BLaER1 treated with 17β-estradiol and CSF1 and Interleukin-3, amounts not matched to agents 10 nM and 100 nM (cell line): ENCODE measurements at regions not wholly inside any gene's neighbourhood (a gene's known extent, or its start where the extent isn't known, plus 50 kb on each side); places are given as distances from the start of the nearest gene placed in this dataset.

ENCODE experiments used
- H3K27ac ChIP-seq, 11 experiments: shearing (Covaris generic); formaldehyde crosslinking; 2 replicates each; pipeline ENCODE4 v1.8.1; 2022
- H3K27me3 ChIP-seq, 11 experiments: shearing (Covaris generic); formaldehyde crosslinking; 2 replicates each; pipeline ENCODE4 v1.8.1; 2022
- H3K36me3 ChIP-seq, 11 experiments: shearing (Covaris generic); formaldehyde crosslinking; 2 replicates each; pipeline ENCODE4 v1.8.1; 2022
- H3K4me1 ChIP-seq, 10 experiments: shearing (Covaris generic); formaldehyde crosslinking; 2 replicates each; pipeline ENCODE4 v1.8.1; 2022
- H3K4me2 ChIP-seq, 11 experiments: shearing (Covaris generic); formaldehyde crosslinking; 2 replicates each; pipeline ENCODE4 v1.8.1; 2022
- H3K4me3 ChIP-seq, 10 experiments: shearing (Covaris generic); formaldehyde crosslinking; 2 replicates each; pipeline ENCODE4 v1.8.1; 2022
- H3K9ac ChIP-seq, 11 experiments: shearing (Covaris generic); formaldehyde crosslinking; 2 replicates each; pipeline ENCODE4 v1.8.1; 2022
- H3K9me3 ChIP-seq, 11 experiments: shearing (Covaris generic); formaldehyde crosslinking; replicated peaks in 1 of 11; 2 replicates each; pipeline ENCODE4 v1.8.1; 2022
- H4K20me1 ChIP-seq, 11 experiments: shearing (Covaris generic); formaldehyde crosslinking; 2 replicates each; pipeline ENCODE4 v1.8.1; 2022
- Cebpa-rat ChIP-seq, 11 experiments: shearing (Covaris generic); IDR thresholded peaks; 2 replicates each; pipeline ENCODE4 v1.8.1; 2022

DNA sequence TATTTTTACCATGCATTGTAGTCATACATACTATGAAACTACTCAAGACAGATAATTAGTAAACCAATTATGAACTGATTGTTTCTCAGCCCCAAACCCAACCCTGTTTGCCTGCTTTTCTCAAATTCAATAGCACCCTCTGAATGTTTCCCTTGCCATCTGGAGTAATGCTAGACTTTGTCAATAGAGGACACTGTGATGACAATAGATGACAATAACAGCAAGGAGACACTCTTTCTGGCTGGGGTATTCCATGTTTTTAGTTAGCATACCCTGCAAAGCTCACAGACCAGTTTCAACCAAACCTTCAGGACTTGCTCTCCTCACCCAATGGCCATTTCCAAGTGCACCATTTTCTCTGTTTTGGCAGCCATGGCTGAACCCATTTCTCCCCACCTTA lies 108.5 kb upstream of the LRRC7 start:
- no peak overlapping the region for H3K9ac ChIP-seq
- H3K27ac ChIP-seq: no peak overlapping the region
- H3K9me3 ChIP-seq: peaks cover 0 to 9% (median 6%) of the 10 kb centered on the region in 11 experiments; a peak in 10 of 22 replicates
- H3K4me3 ChIP-seq: no peak overlapping the region
- peaks cover 0 to 10% (median 2%) of the 10 kb centered on the region in 10 experiments; a peak in 9 of 20 replicates for H3K4me1 ChIP-seq
- no peak for TF ChIP-seq Cebpa-rat (IDR thresholded peaks at IDR 0.05)
- no peaks in the 10 kb centered on the region for H3K27me3 ChIP-seq
- no peaks in the 10 kb centered on the region for H3K36me3 ChIP-seq
- no peaks in the 10 kb centered on the region for H4K20me1 ChIP-seq
- H3K4me2 ChIP-seq: no peak overlapping the region

DNA sequence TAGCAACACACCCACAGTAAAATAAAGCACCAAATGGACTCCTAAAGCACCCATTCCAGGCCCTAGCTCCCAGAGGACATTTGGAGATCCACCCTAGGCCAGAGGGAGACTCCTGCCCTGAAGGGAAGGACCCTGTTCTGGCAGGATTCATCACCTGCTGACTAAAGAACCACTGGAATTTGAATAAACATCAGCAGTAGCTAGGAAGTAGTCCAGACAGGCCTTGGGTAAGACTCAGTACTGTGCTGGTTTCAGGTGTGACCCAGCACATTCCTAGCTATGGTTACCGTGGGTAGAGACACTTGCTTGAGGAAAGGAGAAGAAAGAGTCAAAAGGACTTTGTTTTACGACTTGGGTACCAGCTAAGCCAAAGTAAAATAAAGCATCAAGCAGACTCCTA lies 92.7 kb upstream of the LRRC7 start:
- H3K36me3 ChIP-seq: no peaks in the 10 kb centered on the region
- no peak overlapping the region for H3K4me3 ChIP-seq
- no peak overlapping the region for H3K27ac ChIP-seq

DNA sequence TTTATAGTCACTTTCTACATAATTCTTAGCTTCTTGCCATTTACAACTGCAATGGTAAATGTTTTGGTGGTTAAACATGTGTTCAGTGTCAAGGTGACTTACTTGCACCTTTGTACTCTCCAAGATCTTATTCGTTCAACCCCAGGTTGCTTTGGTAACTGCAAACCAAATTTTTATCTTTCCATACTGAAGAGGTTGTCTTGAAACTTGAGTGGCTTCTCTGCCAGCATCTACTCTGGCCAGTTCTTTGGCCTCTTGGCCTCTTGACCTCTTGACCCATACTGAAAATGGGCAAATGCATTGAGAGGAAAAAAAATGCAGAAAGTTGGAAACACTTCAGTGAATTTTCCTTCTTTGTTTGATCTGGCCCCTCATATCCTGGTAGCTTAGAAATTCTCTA lies 88.0 kb upstream of the LRRC7 start:
- H3K9ac ChIP-seq: no peak overlapping the region
- no peaks in the 10 kb centered on the region for H3K27me3 ChIP-seq
- no peak for TF ChIP-seq Cebpa-rat (IDR thresholded peaks at IDR 0.05)
- no peaks in the 10 kb centered on the region for H3K36me3 ChIP-seq
- peaks cover 0 to 4% (median 0%) of the 10 kb centered on the region in 10 experiments; a peak in 1 of 20 replicates for H3K4me1 ChIP-seq
- no peaks in the 10 kb centered on the region for H3K9me3 ChIP-seq
- H4K20me1 ChIP-seq: no peaks in the 10 kb centered on the region
- no peak overlapping the region for H3K27ac ChIP-seq
- no peak overlapping the region for H3K4me3 ChIP-seq
- no peak overlapping the region for H3K4me2 ChIP-seq

More for the DNA sequence above, 92.7 kb upstream of the LRRC7 start:
- H3K27me3 ChIP-seq: no peaks in the 10 kb centered on the region
- H3K4me2 ChIP-seq: no peak overlapping the region
- H3K4me1 ChIP-seq: no peaks in the 10 kb centered on the region
- H4K20me1 ChIP-seq: no peaks in the 10 kb centered on the region
- TF ChIP-seq Cebpa-rat (IDR thresholded peaks at IDR 0.05): no peak
- H3K9ac ChIP-seq: no peak overlapping the region
- H3K9me3 ChIP-seq: no peaks in the 10 kb centered on the region

DNA sequence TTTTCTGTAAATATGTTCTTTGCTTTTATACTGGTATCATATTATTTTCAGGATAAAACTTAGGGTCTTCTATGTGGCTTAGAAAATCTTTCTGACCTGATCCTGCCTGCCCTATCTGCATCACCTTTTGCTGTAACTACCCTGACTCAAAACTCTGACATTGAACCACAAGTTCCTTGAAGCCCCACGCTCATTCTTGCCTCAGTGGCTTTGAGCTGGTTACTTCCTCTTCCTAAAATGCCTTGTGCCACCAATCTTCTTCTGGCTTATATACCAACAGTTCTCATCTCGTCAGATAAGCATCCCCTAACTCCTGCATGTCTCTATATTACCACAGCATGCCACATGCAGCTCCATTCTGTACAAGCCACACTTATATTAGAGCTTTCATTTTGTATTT lies 84.5 kb upstream of the LRRC7 start:
- TF ChIP-seq Cebpa-rat (IDR thresholded peaks at IDR 0.05): no peak
- H3K4me2 ChIP-seq: no peak overlapping the region
- no peak overlapping the region for H3K27ac ChIP-seq

DNA sequence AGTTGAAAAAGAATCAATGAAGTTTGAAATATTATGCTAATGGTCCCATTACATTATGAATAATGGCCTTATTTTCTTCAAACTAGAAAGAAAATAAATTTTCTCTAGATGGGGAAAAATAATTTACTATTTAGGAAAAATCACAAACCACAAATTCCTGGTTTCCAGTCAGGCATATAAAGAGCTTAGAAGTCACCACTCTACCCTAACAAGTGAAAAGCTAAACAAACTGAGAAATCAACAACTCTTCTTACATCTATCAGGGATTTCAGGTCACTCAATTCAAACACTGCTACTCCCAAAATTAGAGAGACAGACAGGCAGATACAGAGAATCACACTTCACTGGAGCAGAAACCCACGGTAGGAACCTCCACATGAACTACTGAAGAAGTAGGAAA lies 82.1 kb upstream of the LRRC7 start:
- H3K4me3 ChIP-seq: no peak overlapping the region
- no peak overlapping the region for H3K4me2 ChIP-seq
- no peak overlapping the region for H3K9ac ChIP-seq
- no peak for TF ChIP-seq Cebpa-rat (IDR thresholded peaks at IDR 0.05)
- H3K27ac ChIP-seq: no peak overlapping the region
- H3K4me1 ChIP-seq: peaks cover 0 to 4% (median 0%) of the 10 kb centered on the region in 10 experiments; a peak in 1 of 20 replicates
- H3K36me3 ChIP-seq: no peaks in the 10 kb centered on the region
- H3K27me3 ChIP-seq: no peaks in the 10 kb centered on the region
- H4K20me1 ChIP-seq: no peaks in the 10 kb centered on the region
- peaks cover 0 to 4% (median 0%) of the 10 kb centered on the region in 11 experiments; a peak in 1 of 22 replicates for H3K9me3 ChIP-seq

More for the DNA sequence above, 84.5 kb upstream of the LRRC7 start:
- Histone ChIP-seq H3K9ac (no peak overlapping the region), H3K4me1 (peaks cover 0 to 4% (median 0%) of the 10 kb centered on the region in 10 experiments; a peak in 1 of 20 replicates), H4K20me1 (no peaks in the 10 kb centered on the region), H3K27me3 (no peaks in the 10 kb centered on the region), H3K36me3 (no peaks in the 10 kb centered on the region), H3K4me3 (no peak overlapping the region), H3K9me3 (peaks cover 0 to 4% (median 0%) of the 10 kb centered on the region in 11 experiments; a peak in 1 of 22 replicates)

DNA sequence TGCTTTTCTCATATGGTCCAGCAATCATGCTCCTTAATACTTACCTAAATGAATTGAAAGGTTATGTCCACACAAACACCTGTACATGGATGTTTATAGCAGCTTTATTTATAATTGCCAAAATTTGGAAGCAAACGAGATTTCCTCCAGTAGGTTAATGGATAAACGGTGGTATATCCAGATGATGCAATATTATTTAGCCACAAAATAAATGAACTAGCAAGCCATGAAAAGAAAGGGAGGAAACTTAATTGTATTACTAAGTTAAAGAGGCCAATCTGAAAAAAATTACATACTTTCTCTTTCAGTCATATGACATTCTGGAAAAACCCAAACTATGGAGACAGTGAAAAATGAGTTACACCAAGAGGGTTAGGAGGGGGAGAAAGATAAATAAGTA lies 76.3 kb upstream of the LRRC7 start:
- Histone ChIP-seq H3K4me2 (no peak overlapping the region), H3K4me1 (no peaks in the 10 kb centered on the region), H3K9me3 (peaks cover 0 to 4% (median 0%) of the 10 kb centered on the region in 11 experiments; a peak in 1 of 22 replicates), H3K9ac (no peak overlapping the region), H4K20me1 (no peaks in the 10 kb centered on the region), H3K4me3 (no peak overlapping the region), H3K27ac (no peak overlapping the region), H3K27me3 (no peaks in the 10 kb centered on the region), H3K36me3 (no peaks in the 10 kb centered on the region)
- TF ChIP-seq Cebpa-rat (IDR thresholded peaks at IDR 0.05): no peak

DNA sequence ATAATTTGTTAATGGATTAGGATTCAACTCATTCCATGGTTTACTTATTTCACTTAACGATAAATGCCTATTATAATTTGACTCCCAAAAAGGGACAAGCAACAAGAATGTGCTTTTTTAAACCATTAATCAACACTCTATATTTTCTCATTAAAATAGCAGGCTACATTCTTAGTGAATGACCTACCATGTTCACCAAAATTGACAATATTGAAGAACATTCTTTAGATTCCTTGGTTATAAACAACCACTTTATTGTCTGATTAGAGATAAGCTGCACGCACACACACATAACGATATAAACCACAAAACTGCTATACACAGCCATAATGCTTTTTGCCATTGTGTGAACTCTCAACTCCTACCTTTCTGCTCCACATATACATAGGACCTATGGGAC lies 75.4 kb upstream of the LRRC7 start:
- Histone ChIP-seq H3K27ac (no peak overlapping the region), H3K27me3 (no peaks in the 10 kb centered on the region), H3K9me3 (peaks cover 0 to 4% (median 0%) of the 10 kb centered on the region in 11 experiments; a peak in 1 of 22 replicates), H3K4me2 (no peak overlapping the region), H3K9ac (no peak overlapping the region), H3K4me3 (no peak overlapping the region), H3K4me1 (no peaks in the 10 kb centered on the region), H4K20me1 (no peaks in the 10 kb centered on the region), H3K36me3 (no peaks in the 10 kb centered on the region)
- TF ChIP-seq Cebpa-rat (IDR thresholded peaks at IDR 0.05): no peak

DNA sequence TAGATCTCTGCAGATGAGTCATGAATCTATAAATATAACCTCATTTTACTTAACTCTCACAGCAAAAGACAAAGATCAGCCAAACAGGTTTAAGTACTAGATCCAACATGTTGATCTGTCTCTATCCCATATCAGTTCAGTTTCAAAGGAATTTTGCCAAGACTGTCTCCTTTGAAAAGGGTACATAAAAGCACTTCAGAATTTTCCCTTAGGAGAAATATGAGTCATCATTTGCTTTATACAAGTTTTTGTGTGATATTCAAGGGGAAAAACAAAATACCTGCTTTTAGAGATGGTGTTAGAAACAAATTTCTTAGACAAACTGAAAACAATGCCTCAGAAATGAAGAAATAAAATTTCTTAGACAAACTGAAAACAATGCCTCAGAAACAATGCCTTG lies 73.5 kb upstream of the LRRC7 start:
- no peaks in the 10 kb centered on the region for H3K4me1 ChIP-seq
- TF ChIP-seq Cebpa-rat (IDR thresholded peaks at IDR 0.05): no peak
- H3K4me2 ChIP-seq: no peak overlapping the region
- H3K27ac ChIP-seq: no peak overlapping the region
- no peak overlapping the region for H3K9ac ChIP-seq
- no peaks in the 10 kb centered on the region for H3K27me3 ChIP-seq
- no peaks in the 10 kb centered on the region for H3K9me3 ChIP-seq
- H3K36me3 ChIP-seq: no peaks in the 10 kb centered on the region
- H4K20me1 ChIP-seq: no peaks in the 10 kb centered on the region
- H3K4me3 ChIP-seq: no peak overlapping the region

DNA sequence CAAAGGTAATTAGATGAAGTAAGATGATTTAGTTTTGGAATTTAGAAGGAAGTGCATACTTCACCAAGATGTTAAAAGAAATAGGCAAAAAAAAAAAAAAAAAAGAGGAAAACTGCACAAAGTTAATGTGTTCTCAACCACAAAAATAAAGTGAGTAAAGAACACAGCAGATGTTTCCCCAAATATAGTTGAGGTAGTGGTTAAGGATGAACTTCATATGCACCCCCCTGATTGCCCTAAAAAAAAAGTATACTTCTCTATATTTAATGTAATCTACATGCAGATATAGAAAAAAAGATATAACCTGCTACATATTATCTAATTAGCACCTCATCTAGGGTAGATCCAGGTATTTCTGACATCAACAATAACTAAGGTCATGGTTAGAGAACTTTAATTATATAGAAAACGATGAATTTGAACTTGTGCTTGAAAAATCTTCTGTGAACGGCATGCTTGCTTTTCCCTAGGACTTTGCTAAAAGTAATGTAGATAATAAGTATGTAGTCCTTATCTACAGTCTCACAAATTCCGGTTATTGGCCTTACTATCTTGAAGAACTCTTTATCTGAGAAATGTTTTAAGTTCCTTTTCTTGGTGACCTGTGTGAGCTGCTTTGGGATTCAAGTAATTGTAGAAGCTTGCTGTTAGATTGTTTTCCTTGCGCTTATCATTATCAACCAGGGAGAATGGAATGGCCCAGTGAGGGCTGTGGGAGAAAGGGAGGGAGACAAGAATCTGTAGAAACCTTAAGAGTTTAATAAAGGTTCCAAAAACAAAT lies 70.1 kb upstream of the LRRC7 start:
- no peak for TF ChIP-seq Cebpa-rat (IDR thresholded peaks at IDR 0.05)
- Histone ChIP-seq H3K4me1 (no peaks in the 10 kb centered on the region), H3K4me2 (no peak overlapping the region), H3K36me3 (no peaks in the 10 kb centered on the region), H3K9me3 (no peaks in the 10 kb centered on the region), H3K9ac (no peak overlapping the region), H4K20me1 (no peaks in the 10 kb centered on the region), H3K4me3 (no peak overlapping the region), H3K27ac (no peak overlapping the region), H3K27me3 (no peaks in the 10 kb centered on the region)

DNA sequence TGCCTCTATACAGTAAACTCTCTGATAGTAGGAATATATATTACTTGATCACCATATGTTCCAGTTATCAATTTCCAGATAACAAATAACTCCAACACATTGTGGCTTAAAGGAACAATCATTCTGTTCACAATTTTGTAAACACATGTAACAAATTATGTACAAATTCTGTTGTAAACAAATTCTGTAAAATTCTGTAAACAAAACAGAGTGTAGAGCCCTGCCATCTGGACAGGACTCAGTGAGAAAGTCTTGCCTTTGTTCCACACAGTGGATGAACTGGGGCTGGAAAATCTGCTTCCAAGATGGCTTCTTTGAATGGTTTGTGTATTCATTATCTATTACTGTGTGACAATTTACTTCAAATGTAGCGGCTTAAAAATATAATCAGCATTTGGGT lies 69.0 kb upstream of the LRRC7 start:
- no peaks in the 10 kb centered on the region for H3K9me3 ChIP-seq
- no peak for TF ChIP-seq Cebpa-rat (IDR thresholded peaks at IDR 0.05)
- no peak overlapping the region for H3K27ac ChIP-seq
- no peak overlapping the region for H3K4me2 ChIP-seq
- no peaks in the 10 kb centered on the region for H3K4me1 ChIP-seq
- no peak overlapping the region for H3K4me3 ChIP-seq
- H4K20me1 ChIP-seq: no peaks in the 10 kb centered on the region
- H3K36me3 ChIP-seq: no peaks in the 10 kb centered on the region
- no peaks in the 10 kb centered on the region for H3K27me3 ChIP-seq
- no peak overlapping the region for H3K9ac ChIP-seq
